Loucy (cell line): ENCODE measurements at regions not wholly inside any gene's neighbourhood (a gene's known extent, or its start where the extent isn't known, plus 50 kb on each side); places are given as distances from the start of the nearest gene placed in this dataset.

ENCODE experiments used
- H2AFZ ChIP-seq: fragments of 200-600 bp; sonication (generic); 2 replicates; pipeline ENCODE4 v1.6.0; 2016; ENCODE audit warnings: antibody characterized with exemption, mild to moderate bottlenecking, low read length, moderate library complexity
- H3F3A ChIP-seq: fragments of 200-600 bp; 2 replicates; pipeline ENCODE4 v1.6.0; 2016; ENCODE audit warnings: antibody characterized with exemption, low read depth, mild to moderate bottlenecking
- H3K27me3 ChIP-seq: fragments of 200-600 bp; sonication (generic); 2 replicates; pipeline ENCODE4 v1.6.1; 2014; ENCODE audit warnings: low read length, mild to moderate bottlenecking; ENCODE audit not compliant: insufficient read depth, poor library complexity, severe bottlenecking
- H3K36me3 ChIP-seq: fragments of 200-600 bp; sonication (generic); 2 replicates; pipeline ENCODE4 v1.6.1; 2016; ENCODE audit warnings: low read length; ENCODE audit not compliant: insufficient read depth
- H3K4me1 ChIP-seq: fragments of 200-600 bp; sonication (generic); 2 replicates; pipeline ENCODE4 v1.5.1; 2014; ENCODE audit warnings: low read length, mild to moderate bottlenecking; ENCODE audit not compliant: insufficient read depth, poor library complexity, severe bottlenecking
- H3K4me2 ChIP-seq: fragments of 200-600 bp; sonication (generic); 2 replicates; pipeline ENCODE4 v1.6.0; 2014; ENCODE audit warnings: antibody characterized with exemption, low read length, low read depth, mild to moderate bottlenecking; ENCODE audit not compliant: poor library complexity, severe bottlenecking
- H3K4me3 ChIP-seq: fragments of 200-600 bp; sonication (generic); 2 replicates; pipeline ENCODE4 v1.5.1; 2014; ENCODE audit warnings: low read length, mild to moderate bottlenecking, mixed read lengths; ENCODE audit not compliant: poor library complexity, severe bottlenecking
- H3K79me2 ChIP-seq: fragments of 200-600 bp; sonication (generic); 2 replicates; pipeline ENCODE4 v1.6.1; 2014; ENCODE audit warnings: low read length; ENCODE audit not compliant: insufficient read depth
- H3K9ac ChIP-seq: fragments of 200-600 bp; sonication (generic); 2 replicates; pipeline ENCODE4 v1.6.0; 2014; ENCODE audit warnings: mild to moderate bottlenecking, low read depth, low read length, moderate library complexity; ENCODE audit not compliant: poor library complexity, severe bottlenecking
- H3K9me2 ChIP-seq: fragments of 200-600 bp; sonication (generic); replicated peaks from 2 replicates; pipeline ENCODE4 v1.6.1; 2016; ENCODE audit warnings: low read depth, low read length, mixed read lengths
- H3K9me3 ChIP-seq: fragments of 200-600 bp; sonication (generic); 2 replicates; pipeline ENCODE4 v1.6.1; 2014; ENCODE audit warnings: mild to moderate bottlenecking, antibody characterized with exemption, low read length, low read depth; ENCODE audit not compliant: insufficient read depth
- H4K20me1 ChIP-seq: fragments of 200-600 bp; sonication (generic); 2 replicates; pipeline ENCODE4 v1.6.0; 2014; ENCODE audit warnings: antibody characterized with exemption, low read length, mild to moderate bottlenecking; ENCODE audit not compliant: insufficient read depth, poor library complexity, severe bottlenecking
- EZH2phosphoT487 ChIP-seq: fragments of 200-600 bp; IDR thresholded peaks from 2 replicates; pipeline ENCODE4 v1.6.1; 2018; ENCODE audit warnings: antibody characterized with exemption, mild to moderate bottlenecking, moderate library complexity, borderline replicate concordance
- TF ChIP-seq, protein P1 (sequence below): fragments of 200-600 bp; sonication (generic); conservative IDR thresholded peaks from 2 replicates; pipeline ENCODE4 v1.5.1; 2014; ENCODE audit warnings: mild to moderate bottlenecking, antibody characterized with exemption, low read length

DNA sequence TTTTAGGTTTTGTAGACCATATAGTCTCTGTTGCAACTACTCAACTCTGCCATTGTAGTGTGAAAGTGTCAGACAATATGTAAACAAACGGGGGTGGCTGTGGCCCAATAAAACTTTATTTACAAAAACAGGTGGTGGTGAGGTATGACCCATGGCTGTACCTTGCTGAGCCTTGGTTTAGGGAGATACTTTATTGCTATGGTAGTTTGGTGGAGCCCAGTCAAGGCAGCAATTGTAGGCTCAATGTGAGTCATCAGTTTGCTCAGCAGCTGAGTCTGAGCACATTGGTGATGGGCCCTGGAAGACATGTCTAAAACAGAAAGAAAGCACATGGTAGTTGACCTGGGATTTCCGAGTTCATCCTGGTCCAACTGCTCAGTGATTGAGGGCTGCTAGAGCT, 242.5 kb downstream of the REEP3 start:
- no peaks in the 10 kb centered on the region for H3K36me3 ChIP-seq
- no peaks in the 10 kb centered on the region for H3K4me1 ChIP-seq
- no peak overlapping the region for H3K4me2 ChIP-seq
- no peaks in the 10 kb centered on the region for H3K79me2 ChIP-seq
- H2AFZ ChIP-seq = no peak overlapping the region
- no peaks in the 10 kb centered on the region for H3K27me3 ChIP-seq
- TF ChIP-seq, protein P1, sequence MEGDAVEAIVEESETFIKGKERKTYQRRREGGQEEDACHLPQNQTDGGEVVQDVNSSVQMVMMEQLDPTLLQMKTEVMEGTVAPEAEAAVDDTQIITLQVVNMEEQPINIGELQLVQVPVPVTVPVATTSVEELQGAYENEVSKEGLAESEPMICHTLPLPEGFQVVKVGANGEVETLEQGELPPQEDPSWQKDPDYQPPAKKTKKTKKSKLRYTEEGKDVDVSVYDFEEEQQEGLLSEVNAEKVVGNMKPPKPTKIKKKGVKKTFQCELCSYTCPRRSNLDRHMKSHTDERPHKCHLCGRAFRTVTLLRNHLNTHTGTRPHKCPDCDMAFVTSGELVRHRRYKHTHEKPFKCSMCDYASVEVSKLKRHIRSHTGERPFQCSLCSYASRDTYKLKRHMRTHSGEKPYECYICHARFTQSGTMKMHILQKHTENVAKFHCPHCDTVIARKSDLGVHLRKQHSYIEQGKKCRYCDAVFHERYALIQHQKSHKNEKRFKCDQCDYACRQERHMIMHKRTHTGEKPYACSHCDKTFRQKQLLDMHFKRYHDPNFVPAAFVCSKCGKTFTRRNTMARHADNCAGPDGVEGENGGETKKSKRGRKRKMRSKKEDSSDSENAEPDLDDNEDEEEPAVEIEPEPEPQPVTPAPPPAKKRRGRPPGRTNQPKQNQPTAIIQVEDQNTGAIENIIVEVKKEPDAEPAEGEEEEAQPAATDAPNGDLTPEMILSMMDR = no peak
- no peaks in the 10 kb centered on the region for H3K9me2 ChIP-seq
- no peak overlapping the region for H3K9ac ChIP-seq
- no peak overlapping the region for H3K4me3 ChIP-seq
- no peaks in the 10 kb centered on the region for H3K9me3 ChIP-seq
- no peaks in the 10 kb centered on the region for H3F3A ChIP-seq
- no peaks in the 10 kb centered on the region for H4K20me1 ChIP-seq

DNA sequence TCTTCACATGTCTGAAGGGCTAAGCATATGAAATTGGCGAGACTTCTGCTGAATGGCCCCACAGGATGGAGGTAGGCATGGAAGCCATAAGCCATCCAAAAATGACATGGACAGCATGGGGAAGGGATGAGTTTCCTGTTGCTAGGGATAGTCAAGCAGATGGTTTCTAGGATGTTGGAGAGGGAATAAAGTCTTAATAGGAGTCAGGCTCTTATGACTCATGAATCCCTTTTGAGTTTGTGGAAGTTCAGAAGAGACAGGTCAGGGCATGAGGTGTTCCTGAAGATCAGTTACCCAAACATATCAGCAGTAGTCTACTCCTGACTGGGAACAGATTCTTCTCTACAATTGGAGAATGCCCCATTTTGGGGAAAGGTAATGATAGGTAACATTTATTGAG, 243.9 kb downstream of the REEP3 start:
- Histone ChIP-seq H3K9ac (no peak overlapping the region), H3K9me2 (no peaks in the 10 kb centered on the region), H3K9me3 (no peaks in the 10 kb centered on the region), H3K79me2 (no peaks in the 10 kb centered on the region), H3K4me3 (no peak overlapping the region), H2AFZ (no peak overlapping the region), H3K4me2 (no peak overlapping the region), H3K4me1 (no peaks in the 10 kb centered on the region), H3K36me3 (no peaks in the 10 kb centered on the region), H3K27me3 (no peaks in the 10 kb centered on the region), H4K20me1 (no peaks in the 10 kb centered on the region), H3F3A (no peaks in the 10 kb centered on the region)
- TF ChIP-seq, protein P1 = no peak

DNA sequence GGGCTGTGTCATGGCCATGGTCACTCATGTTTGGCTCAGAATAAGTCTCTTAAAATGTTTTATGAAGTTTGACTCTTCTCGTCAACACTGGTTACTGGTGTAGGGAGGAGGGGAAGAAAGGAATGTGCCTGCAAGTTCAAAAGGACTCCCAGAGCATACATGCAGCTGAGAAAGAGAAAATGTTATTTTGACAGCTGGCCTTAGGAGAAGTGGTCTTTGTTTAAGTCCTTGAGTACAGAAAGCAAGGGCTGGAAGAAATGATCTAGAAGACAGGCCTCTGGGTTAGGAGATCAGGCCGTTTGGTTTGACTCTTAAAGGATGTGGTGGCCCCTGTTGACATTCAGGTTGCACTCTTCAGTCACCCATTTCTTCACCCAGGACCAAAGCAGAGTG, 245.5 kb downstream of the REEP3 start:
- no peaks in the 10 kb centered on the region for H3K4me1 ChIP-seq
- no peak overlapping the region for H3K4me3 ChIP-seq
- no peaks in the 10 kb centered on the region for H3F3A ChIP-seq
- H3K4me2 ChIP-seq = no peak overlapping the region
- H3K36me3 ChIP-seq = no peaks in the 10 kb centered on the region
- no peaks in the 10 kb centered on the region for H3K9me3 ChIP-seq
- no peak for TF ChIP-seq EZH2phosphoT487
- TF ChIP-seq, protein P1 = no peak
- H4K20me1 ChIP-seq = no peaks in the 10 kb centered on the region
- H3K9me2 ChIP-seq = no peaks in the 10 kb centered on the region
- no peak overlapping the region for H3K9ac ChIP-seq
- no peaks in the 10 kb centered on the region for H3K79me2 ChIP-seq
- H2AFZ ChIP-seq = no peak overlapping the region
- H3K27me3 ChIP-seq = no peaks in the 10 kb centered on the region
